GM12878 (cell line): ENCODE measurements at regions not wholly inside any gene's neighbourhood (a gene's known extent, or its start where the extent isn't known, plus 50 kb on each side); places are given as distances from the start of the nearest gene placed in this dataset.

Experiments
- ATAC-seq: fragments of 200-7000 bp; cut with Tn5 transposase; 3 replicates; pipeline ENCODE4 v1.9.1; 2020; ENCODE audit warnings: mild to moderate bottlenecking, moderate library complexity
- BruUV-seq: library from RNA; stranded (reverse); fragments of 400-500 nt; replicated peaks from 2 replicates; lab custom pipeline; 2021; lab: Mats Ljungman, UMichigan
- CTCF ChIA-PET: fragments of 300-600 bp; sonication (Branson Sonifier 250); formaldehyde crosslinking; extraction: SDS; loops from one replicate; lab custom pipeline; 2021; ENCODE audit warnings: inconsistent platforms; lab: Yijun Ruan, JAX
- POLR2A ChIA-PET: fragments of 350-600 bp; formaldehyde crosslinking; extraction: SDS; loops from one replicate; lab custom pipeline; 2021; ENCODE audit warnings: inconsistent platforms; lab: Charles Lee
- RAD21 ChIA-PET: fragments of 300-600 bp; sonication (Branson Sonifier 250); formaldehyde crosslinking; loops from one replicate; lab custom pipeline; 2023; ENCODE audit warnings: antibody characterized with exemption; ENCODE audit not compliant: unreplicated experiment; lab: Charles Lee
- SMC1A ChIA-PET: fragments of 300-600 bp; sonication (Branson Sonifier 250); formaldehyde crosslinking; loops from one replicate; lab custom pipeline; 2023; ENCODE audit not compliant: unreplicated experiment, uncharacterized antibody; lab: Charles Lee
- DNase-seq: peaks from one replicate; pipeline ENCODE4 v3.0.0-alpha.2; 2011; ENCODE audit warnings: low read depth, low spot score
- FAIRE-seq: peaks from 3 replicates; lab custom pipeline; 2011; peaks lifted over from hg19 to GRCh38; lab: Jason Lieb, UNC
- H2AFZ ChIP-seq: 2 replicates; pipeline ENCODE4 v1.6.0; 2011; ENCODE audit warnings: low read depth, low read length, control low read depth; ENCODE audit not compliant: control insufficient read depth
- H3K27ac ChIP-seq: 2 replicates; pipeline ENCODE4 v1.5.1; 2011; ENCODE audit warnings: control low read depth; ENCODE audit not compliant: control insufficient read depth, insufficient read depth
- H3K27me3 ChIP-seq, 2 experiments: replicated peaks in 1 of 2; 2 replicates each; pipeline versions ENCODE4 v1.6.0 to v1.6.1; 2011; ENCODE audit warnings: low read length in 1 of 2; ENCODE audit not compliant: control insufficient read depth in 2 of 2, insufficient read depth in 2 of 2
- H3K36me3 ChIP-seq, 2 experiments: 2 replicates each; pipeline ENCODE4 v1.5.1; 2011; ENCODE audit warnings: low read length in 1 of 2; ENCODE audit not compliant: control insufficient read depth in 2 of 2, insufficient read depth in 2 of 2
- H3K4me1 ChIP-seq: 2 replicates; pipeline ENCODE4 v1.6.1; 2011; ENCODE audit warnings: mild to moderate bottlenecking, low read length, moderate library complexity, mixed read lengths; ENCODE audit not compliant: control insufficient read depth, insufficient read depth
- H3K4me2 ChIP-seq: 2 replicates; pipeline ENCODE4 v1.6.0; 2011; ENCODE audit warnings: control low read depth; ENCODE audit not compliant: control insufficient read depth, insufficient read depth
- H3K4me3 ChIP-seq: fragments of 200-600 bp; sonication (generic); 2 replicates; pipeline ENCODE4 v1.5.1; 2016
- H3K79me2 ChIP-seq: 2 replicates; pipeline ENCODE4 v1.6.0; 2011; ENCODE audit warnings: low read length; ENCODE audit not compliant: control insufficient read depth, insufficient read depth
- H3K9ac ChIP-seq: 2 replicates; pipeline ENCODE4 v1.8.0; 2011; ENCODE audit warnings: low read length, control low read depth, mixed read lengths; ENCODE audit not compliant: control insufficient read depth, insufficient read depth
- H3K9me3 ChIP-seq: replicated peaks from 3 replicates; pipeline ENCODE4 v1.5.1; 2011; ENCODE audit warnings: mild to moderate bottlenecking, low read length; ENCODE audit not compliant: control insufficient read depth, insufficient read depth
- H4K20me1 ChIP-seq: 2 replicates; pipeline ENCODE4 v1.6.0; 2011; ENCODE audit not compliant: control insufficient read depth, insufficient read depth
- ASH2L ChIP-seq: fragments of 300-600, 200-600 bp; sonication (generic); IDR thresholded peaks from 2 replicates; pipeline ENCODE4 v1.6.1; 2017; ENCODE audit warnings: low read depth, mild to moderate bottlenecking, borderline replicate concordance
- BMI1 ChIP-seq: fragments of 450-650 bp; IDR thresholded peaks from 2 replicates; pipeline ENCODE4 v1.6.1; 2016; ENCODE audit warnings: mild to moderate bottlenecking, moderate library complexity, borderline replicate concordance
- CHD1 ChIP-seq: IDR thresholded peaks from 2 replicates; pipeline ENCODE4 v1.6.1; 2012; ENCODE audit warnings: low read depth, low read length, improper control_type of control experiment
- EED ChIP-seq: sonication (generic); IDR thresholded peaks from 2 replicates; pipeline ENCODE4 v1.6.1; 2016; ENCODE audit warnings: antibody characterized with exemption, low read depth
- HDAC6 ChIP-seq: fragments of 200-600 bp; sonication (generic); IDR thresholded peaks from one replicate; pipeline ENCODE4 v1.8.0; 2017; ENCODE audit warnings: antibody characterized with exemption; ENCODE audit not compliant: unreplicated experiment
- IKZF2 ChIP-seq, 2 experiments: fragments of 450-650 bp; IDR thresholded peaks; 2 replicates each; pipeline ENCODE4 v1.6.1; 2017; ENCODE audit warnings: mild to moderate bottlenecking in 2 of 2, moderate library complexity in 2 of 2
- MEF2A ChIP-seq: IDR thresholded peaks from 2 replicates; pipeline ENCODE4 v1.6.1; 2011; ENCODE audit warnings: low read depth, mild to moderate bottlenecking, low read length, moderate library complexity; ENCODE audit not compliant: insufficient read depth
- RFX5 ChIP-seq: IDR thresholded peaks from 2 replicates; pipeline ENCODE4 v1.6.1; 2011; ENCODE audit warnings: low read depth, low read length, improper control_type of control experiment
- SIX5 ChIP-seq: IDR thresholded peaks from 2 replicates; pipeline ENCODE4 v1.6.1; 2011; ENCODE audit warnings: mild to moderate bottlenecking, low read depth, low read length, moderate library complexity; ENCODE audit not compliant: severe bottlenecking
- STAT1 ChIP-seq: fragments of 450-650 bp; conservative IDR thresholded peaks from 2 replicates; pipeline ENCODE4 v1.6.1; 2014; ENCODE audit warnings: antibody characterized with exemption, mild to moderate bottlenecking
- TAF1 ChIP-seq: IDR thresholded peaks from 2 replicates; pipeline ENCODE4 v1.6.1; 2011; ENCODE audit warnings: mild to moderate bottlenecking, low read depth, low read length, borderline replicate concordance
- ZNF384 ChIP-seq: IDR thresholded peaks from 2 replicates; pipeline ENCODE4 v1.6.1; 2012; ENCODE audit warnings: low read depth, mild to moderate bottlenecking, low read length, improper control_type of control experiment, borderline replicate concordance
- WGBS: methylation state at CpG from one replicate; pipeline ENCODE4 v1.1.6; 2016; ENCODE audit warnings: low lambda C conversion rate; ENCODE audit not compliant: insufficient replicate concordance, insufficient coverage; ENCODE audit errors: missing lambda C conversion rate; 5-methylcytosine and 5-hydroxymethylcytosine counted together
- in situ Hi-C: fragments of 300-500 bp; cut with MboI; formaldehyde crosslinking; loops from 9 replicates; pipeline ENCODE4 v1.14.3; 2018; ENCODE audit warnings: mixed read lengths
- intact Hi-C: fragments of 100-400 bp; cut with micrococcal nuclease; formaldehyde crosslinking; loops from one replicate; pipeline ENCODE4 v1.14.2; 2022; ENCODE audit not compliant: unreplicated experiment

DNA sequence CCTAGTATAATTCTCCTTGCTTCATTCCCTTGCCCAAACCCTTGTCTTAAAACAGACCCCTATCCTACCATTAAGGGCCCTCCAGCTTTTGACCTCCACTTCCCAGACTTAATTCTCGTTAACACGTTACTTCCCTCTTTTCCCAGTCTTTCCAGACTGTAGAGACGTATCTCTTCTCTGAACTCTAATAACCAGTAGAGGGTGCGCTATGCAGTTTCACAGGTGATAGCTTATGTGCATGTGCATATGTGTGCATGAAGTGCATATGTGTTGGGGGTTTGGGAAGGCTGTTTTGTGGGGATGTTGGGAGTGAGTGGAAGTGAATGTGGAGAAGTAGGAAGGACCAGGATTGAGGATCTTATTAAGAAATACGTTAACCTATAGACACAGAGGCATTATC is 78.1 kb upstream of the CCDC190 start:
- H3K4me3 ChIP-seq = no peak overlapping the region
- no peak for FAIRE-seq
- H3K27ac ChIP-seq = no peak overlapping the region
- ChIA-PET CTCF (no interaction called here), SMC1A (no interaction called here), POLR2A (no interaction called here), RAD21 (no interaction called here)
- ATAC-seq = no peak
- peaks cover 0 to 11% of the 10 kb centered on the region in 2 experiments; a peak in 1 of 4 replicates for H3K27me3 ChIP-seq
- no peaks in the 10 kb centered on the region for H3K9me3 ChIP-seq
- H4K20me1 ChIP-seq = no peaks in the 10 kb centered on the region
- H2AFZ ChIP-seq = no peak overlapping the region
- no peaks in the 10 kb centered on the region for H3K36me3 ChIP-seq
- 2% methylated on average over 5 of the region's 5 CpGs for WGBS
- no peak for TF ChIP-seq BMI1
- TF ChIP-seq HDAC6 = no peak
- no peak for TF ChIP-seq STAT1
- no peak for TF ChIP-seq CHD1
- no peak for TF ChIP-seq SIX5
- TF ChIP-seq EED = no peak
- no peak for TF ChIP-seq IKZF2 (IDR thresholded peaks at IDR 0.05)
- TF ChIP-seq ZNF384 = no peak
- TF ChIP-seq ASH2L = no peak
- TF ChIP-seq TAF1 = no peak
- no peak for TF ChIP-seq RFX5
- no peak for TF ChIP-seq MEF2A
- no peaks in the 10 kb centered on the region for H3K4me1 ChIP-seq
- in situ Hi-C loops (no loop called here), intact Hi-C loops (no loop called here)
- no peaks in the 10 kb centered on the region for H3K79me2 ChIP-seq
- no peak for DNase-seq
- no peak overlapping the region for H3K9ac ChIP-seq
- BruUV-seq = no TSS peak
- no peak overlapping the region for H3K4me2 ChIP-seq
